ENCODE measurements at regions not wholly inside any gene's neighbourhood (a gene's known extent, or its start where the extent isn't known, plus 50 kb on each side); places are given as distances from the start of the nearest gene placed in this dataset.

- no peak for TF ChIP-seq CTCF (IDR thresholded peaks at IDR 0.05)
- no peak for TF ChIP-seq POLR2A (IDR thresholded peaks at IDR 0.05)
These were observed 864.6 kb upstream of the IGFBP7 start for GRCh38 chr4:57974821-57975220.

Data from heart left ventricle (tissue), 13 donors.